SK-MEL-5 (cell line): ENCODE measurements at regions not wholly inside any gene's neighbourhood (a gene's known extent, or its start where the extent isn't known, plus 50 kb on each side); places are given as distances from the start of the nearest gene placed in this dataset.

Source experiments
- small RNA-seq, 2 experiments: library from RNA; depleted of rRNA; stranded (forward); fragments of <200 nt; gene quantifications; one replicate each; pipeline ENCODE3, GENCODE V24; 2014

Small RNA genes in the stretch of these regions (small RNA-seq; reads per million reads assigned to genes)
- 0 reads per million in 2 experiments for gene RNU6-420P
